HL-60/S4 treated with retinoic acid at 250 ng/mL for 4 days and 3 days (cell line): ENCODE measurements at regions not wholly inside any gene's neighbourhood (a gene's known extent, or its start where the extent isn't known, plus 50 kb on each side); places are given as distances from the start of the nearest gene placed in this dataset.
"Not testable (repeated sequence)": the region's sequence is repeated elsewhere in the genome, so short reads cannot be mapped to it uniquely, and the experiment has no call there.

Source experiments
- in situ Hi-C: fragments of 300-500 bp; cut with MboI; formaldehyde crosslinking; loops from 2 replicates; pipeline ENCODE4 v1.7.0; 2022; ENCODE audit warnings: low sequenced_read_pairs

- in situ Hi-C loops = loop anchor here (10.0 kb wide), 1 partner anchor 166 kb away; no protein-coding TSS in a partner anchor
Measured at GRCh38 chr19:28468701-28469459, 744.1 kb downstream of the UQCRFS1 start.

- in situ Hi-C loops = loop anchor here (10.0 kb wide), 1 partner anchor 168 kb away; no protein-coding TSS in a partner anchor
Measured at GRCh38 chr19:28466107-28467045, 746.6 kb downstream of the UQCRFS1 start.

GRCh38 chr19:28465371-28466086, 747.4 kb downstream of the UQCRFS1 start:
- in situ Hi-C loops = loop anchor here (10.0 kb wide), 1 partner anchor 169 kb away; no protein-coding TSS in a partner anchor

GRCh38 chr19:28463493-28464053, 749.4 kb downstream of the UQCRFS1 start:
- in situ Hi-C loops = loop anchor here (10.0 kb wide), 1 partner anchor 171 kb away; no protein-coding TSS in a partner anchor

DNA sequence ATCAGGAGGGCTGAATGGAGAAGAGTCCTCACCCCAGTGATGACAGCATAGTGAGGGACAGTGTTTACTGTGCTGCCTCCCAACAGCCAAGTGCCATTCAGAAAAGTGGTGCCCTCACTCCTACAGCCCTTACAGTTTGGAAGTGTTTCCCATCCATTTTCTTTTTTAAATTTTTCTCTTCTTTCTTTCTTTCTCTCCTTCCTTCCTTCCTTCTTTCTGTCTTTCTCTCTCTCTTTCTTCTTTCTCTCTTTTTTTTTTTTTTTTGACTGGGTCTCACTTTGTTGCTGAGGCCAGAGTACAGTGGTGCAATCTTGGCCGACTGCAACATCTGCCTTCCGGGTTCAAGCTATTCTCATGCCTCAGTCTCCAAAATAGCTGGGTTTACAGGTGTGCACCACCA, 755.3 kb downstream of the UQCRFS1 start:
- in situ Hi-C loops = no loop called here

GRCh38 chr19:28456708-28457320, 756.1 kb downstream of the UQCRFS1 start:
- in situ Hi-C loops = no loop called here

DNA sequence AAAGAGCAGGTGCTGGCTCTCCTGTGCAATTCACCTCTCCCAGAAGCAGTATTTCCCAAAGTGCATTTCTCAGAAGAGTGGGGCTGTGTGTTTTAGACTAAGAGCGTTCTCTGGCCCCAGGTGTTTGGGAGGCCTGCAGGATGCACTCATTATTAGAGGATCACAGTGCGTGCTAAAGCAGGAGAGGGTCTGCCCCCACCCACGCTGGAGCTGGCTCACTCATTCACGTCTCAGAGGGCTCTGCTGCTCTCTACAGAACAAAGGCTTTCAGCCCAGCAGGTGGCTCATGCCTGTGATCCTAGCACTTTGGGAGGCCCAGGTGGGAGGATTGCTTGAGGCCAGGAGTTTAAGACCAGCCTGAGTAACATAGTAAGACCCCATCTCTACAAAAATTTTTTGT, 756.7 kb downstream of the UQCRFS1 start:
- in situ Hi-C loops = no loop called here

DNA sequence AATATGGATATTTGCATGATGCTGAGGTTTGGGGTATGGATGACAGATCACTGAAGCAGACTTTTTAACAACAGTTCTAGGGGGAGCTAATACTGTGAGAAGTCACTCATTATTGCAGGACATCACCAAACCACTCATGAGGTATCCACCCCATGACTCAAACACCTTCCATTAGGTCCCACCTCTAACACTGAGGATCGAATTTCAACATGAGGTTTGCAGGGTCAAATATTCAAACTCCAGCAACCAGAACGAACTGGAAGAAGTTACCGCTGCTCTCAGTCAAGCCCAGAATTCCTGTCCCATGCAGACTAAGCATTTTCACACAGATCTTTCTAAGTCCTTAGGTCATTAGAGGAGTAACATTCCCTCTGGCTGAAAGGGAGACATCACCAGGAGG, 758.9 kb downstream of the UQCRFS1 start:
- in situ Hi-C loops = no loop called here

DNA sequence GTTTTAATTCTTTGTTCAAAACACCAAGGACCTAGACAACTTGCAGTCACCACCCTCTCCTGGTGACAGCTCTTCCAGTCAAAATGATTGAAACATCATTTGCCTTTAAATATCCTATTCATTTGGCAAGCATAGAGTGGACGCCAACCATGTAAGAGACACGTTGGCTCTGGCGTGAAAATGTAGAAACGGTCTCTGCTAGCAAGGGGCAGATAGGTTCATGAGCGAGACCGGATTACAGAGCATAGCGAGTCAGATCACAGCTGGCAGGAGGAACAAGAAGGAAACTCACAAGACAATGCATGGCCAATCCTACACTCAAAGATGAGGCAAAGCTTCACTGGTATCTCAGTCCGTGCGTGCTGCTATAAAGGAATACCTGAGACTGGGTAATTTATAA, 759.5 kb downstream of the UQCRFS1 start:
- in situ Hi-C loops = no loop called here

- in situ Hi-C loops = no loop called here
Measured at GRCh38 chr19:28449803-28450202, 763.1 kb downstream of the UQCRFS1 start.

GRCh38 chr19:28446511-28446910, 766.4 kb downstream of the UQCRFS1 start:
- in situ Hi-C loops = no loop called here

- in situ Hi-C loops = no loop called here
Measured at GRCh38 chr19:28445826-28446225, 767.1 kb downstream of the UQCRFS1 start.

DNA sequence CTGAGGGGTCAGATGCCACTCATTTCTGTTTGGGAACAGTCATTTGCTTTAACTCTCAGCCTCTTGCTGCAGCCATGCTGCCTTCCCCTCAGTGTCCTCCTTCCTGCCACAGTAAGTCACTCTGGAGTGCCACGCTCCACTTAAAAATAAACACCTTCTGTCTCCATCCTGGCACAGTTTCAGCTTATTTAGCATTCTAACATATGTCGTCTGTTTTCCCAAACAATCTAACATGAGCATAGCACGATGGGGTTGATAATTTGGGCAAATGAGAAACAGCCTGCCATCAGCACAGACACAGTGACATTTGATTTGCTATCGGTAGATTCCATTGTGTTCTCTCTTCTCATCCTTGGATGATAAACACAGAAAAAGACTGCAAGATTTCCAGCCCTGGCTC, 768.6 kb downstream of the UQCRFS1 start:
- in situ Hi-C loops = no loop called here

DNA sequence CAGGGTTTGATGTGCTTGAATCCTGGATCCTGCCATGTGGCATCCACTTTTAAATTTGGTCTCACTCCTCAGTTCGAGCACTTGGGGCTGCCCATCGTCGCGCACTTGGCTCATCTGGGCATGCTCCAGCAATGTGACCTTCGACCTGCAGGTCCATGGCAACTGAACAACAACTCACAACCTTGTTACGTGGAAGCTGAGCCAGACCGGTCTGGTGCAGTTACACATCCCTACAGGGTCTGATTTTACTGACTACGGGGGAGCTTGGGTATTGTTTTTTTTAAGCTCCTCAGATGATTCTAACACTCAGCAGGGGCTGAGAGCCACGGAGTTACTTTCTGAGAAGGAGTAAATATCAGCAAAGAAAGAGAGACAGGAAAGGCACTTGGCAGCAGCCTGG, 769.6 kb downstream of the UQCRFS1 start:
- in situ Hi-C loops = no loop called here

- in situ Hi-C loops = no loop called here
Measured at GRCh38 chr19:28437390-28438346, 775.3 kb downstream of the UQCRFS1 start.

GRCh38 chr19:28436320-28436719, 776.6 kb downstream of the UQCRFS1 start:
- in situ Hi-C loops = no loop called here

- in situ Hi-C loops = no loop called here
Measured at GRCh38 chr19:28435551-28436271, 777.2 kb downstream of the UQCRFS1 start.

GRCh38 chr19:28434794-28435193, 778.2 kb downstream of the UQCRFS1 start:
- in situ Hi-C loops = not testable (repeated sequence)
